ENCODE measurements at regions not wholly inside any gene's neighbourhood (a gene's known extent, or its start where the extent isn't known, plus 50 kb on each side); places are given as distances from the start of the nearest gene placed in this dataset.

GRCh38 chr3:86801066-86801465 lies 189.9 kb downstream of the VGLL3 start:
- Histone ChIP-seq H3K27me3 (ENCODE audit: control insufficient read depth in 1 of 2, insufficient read depth in 2 of 2, low read length in 2 of 2) (no peaks in the 10 kb centered on the region), H3K27ac (ENCODE audit: low read depth in 1 of 2, low read length in 2 of 2) (no peak overlapping the region), H3K9me3 (ENCODE audit: control insufficient read depth in 1 of 2, insufficient read depth in 1 of 2, low read length in 2 of 2) (peaks cover 0 to 8% of the 10 kb centered on the region in 2 experiments), H3K4me3 (ENCODE audit: low read length) (no peak overlapping the region), H3K4me1 (ENCODE audit: insufficient read depth, low read length) (no peaks in the 10 kb centered on the region), H3K36me3 (ENCODE audit: insufficient read depth, low read length) (no peaks in the 10 kb centered on the region)
- no peak overlapping the region for H3K4me3 Mint-ChIP-seq
- CTCF ChIA-PET = no interaction called here
- no peaks in the 10 kb centered on the region for H3K27me3 Mint-ChIP-seq
- DNase-seq (no peak), ATAC-seq (ENCODE audit: poor library complexity) (no peak)
- no peaks in the 10 kb centered on the region for H3K4me1 Mint-ChIP-seq (ENCODE audit: low read depth)
- no peaks in the 10 kb centered on the region for H3K9me3 Mint-ChIP-seq
- H3K27ac Mint-ChIP-seq = no peak overlapping the region
- no peaks in the 10 kb centered on the region for H3K36me3 Mint-ChIP-seq (ENCODE audit: low read depth)
- TF ChIP-seq CTCF (IDR thresholded peaks at IDR 0.05) = no peak
- intact Hi-C loops (cut with DNase I, micrococcal nuclease) = no loop called here
- POLR2A ChIA-PET = no interaction called here

- ChIA-PET CTCF (no interaction called here), POLR2A (no interaction called here)
- Mint-ChIP-seq H3K9me3 (no peaks in the 10 kb centered on the region), H3K4me3 (no peak overlapping the region), H3K4me1 (ENCODE audit: low read depth) (no peaks in the 10 kb centered on the region), H3K27ac (no peak overlapping the region), H3K27me3 (no peaks in the 10 kb centered on the region), H3K36me3 (ENCODE audit: low read depth) (no peaks in the 10 kb centered on the region)
- H3K36me3 ChIP-seq (ENCODE audit: insufficient read depth, low read length) = no peaks in the 10 kb centered on the region
- H3K9me3 ChIP-seq (ENCODE audit: control insufficient read depth in 1 of 2, insufficient read depth in 1 of 2, low read length in 2 of 2) = peaks cover 0 to 2% of the 10 kb centered on the region in 2 experiments
- H3K4me1 ChIP-seq (ENCODE audit: insufficient read depth, low read length) = no peaks in the 10 kb centered on the region
- H3K4me3 ChIP-seq (ENCODE audit: low read length) = no peak overlapping the region
- TF ChIP-seq CTCF (IDR thresholded peaks at IDR 0.05) = no peak
- DNase-seq (no peak), ATAC-seq (ENCODE audit: poor library complexity) (no peak)
- intact Hi-C loops (cut with DNase I, micrococcal nuclease) = no loop called here
- no peak overlapping the region for H3K27ac ChIP-seq (ENCODE audit: low read depth in 1 of 2, low read length in 2 of 2)
- H3K27me3 ChIP-seq (ENCODE audit: control insufficient read depth in 1 of 2, insufficient read depth in 2 of 2, low read length in 2 of 2) = no peaks in the 10 kb centered on the region
Observed at GRCh38 chr3:86800116-86800515, 190.8 kb downstream of the VGLL3 start.

GRCh38 chr3:86797946-86798345 lies 193.0 kb downstream of the VGLL3 start:
- no peaks in the 10 kb centered on the region for H3K36me3 Mint-ChIP-seq (ENCODE audit: low read depth)
- H3K27me3 Mint-ChIP-seq = no peaks in the 10 kb centered on the region
- H3K4me3 Mint-ChIP-seq = no peak overlapping the region
- no peaks in the 10 kb centered on the region for H3K4me1 Mint-ChIP-seq (ENCODE audit: low read depth)
- H3K9me3 ChIP-seq (ENCODE audit: control insufficient read depth in 1 of 2, insufficient read depth in 1 of 2, low read length in 2 of 2) = no peaks in the 10 kb centered on the region
- H3K4me1 ChIP-seq (ENCODE audit: insufficient read depth, low read length) = no peaks in the 10 kb centered on the region
- intact Hi-C loops (cut with DNase I, micrococcal nuclease) = no loop called here
- H3K27ac Mint-ChIP-seq = no peak overlapping the region
- H3K36me3 ChIP-seq (ENCODE audit: insufficient read depth, low read length) = no peaks in the 10 kb centered on the region
- no peak overlapping the region for H3K4me3 ChIP-seq (ENCODE audit: low read length)
- H3K27ac ChIP-seq (ENCODE audit: low read depth in 1 of 2, low read length in 2 of 2) = no peak overlapping the region
- H3K9me3 Mint-ChIP-seq = no peaks in the 10 kb centered on the region
- DNase-seq = no peak
- ChIA-PET POLR2A (no interaction called here), CTCF (no interaction called here)
- no peak for ATAC-seq (ENCODE audit: poor library complexity)
- no peaks in the 10 kb centered on the region for H3K27me3 ChIP-seq (ENCODE audit: control insufficient read depth in 1 of 2, insufficient read depth in 2 of 2, low read length in 2 of 2)
- no peak for TF ChIP-seq CTCF (IDR thresholded peaks at IDR 0.05)

Measured in CD4-positive, alpha-beta T cell (primary cell).